ENCODE measurements at regions not wholly inside any gene's neighbourhood (a gene's known extent, or its start where the extent isn't known, plus 50 kb on each side); places are given as distances from the start of the nearest gene placed in this dataset.

DNA sequence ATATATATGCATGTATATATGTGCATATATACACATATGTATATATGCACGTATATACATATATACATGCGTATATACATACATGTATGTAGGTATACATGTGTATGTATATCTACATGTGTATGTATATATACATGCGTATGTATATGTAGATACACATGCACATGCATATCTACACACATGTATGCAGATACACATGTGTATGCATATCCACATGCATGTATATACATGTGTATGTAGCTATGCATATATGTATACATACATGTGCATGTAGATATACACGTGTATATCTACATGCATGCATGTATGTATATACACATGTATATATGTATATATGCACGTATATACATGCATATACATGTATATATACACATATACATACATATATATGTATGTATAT, 95.8 kb upstream of the STEAP4 start:
- DNase-seq, result no peak

DNA sequence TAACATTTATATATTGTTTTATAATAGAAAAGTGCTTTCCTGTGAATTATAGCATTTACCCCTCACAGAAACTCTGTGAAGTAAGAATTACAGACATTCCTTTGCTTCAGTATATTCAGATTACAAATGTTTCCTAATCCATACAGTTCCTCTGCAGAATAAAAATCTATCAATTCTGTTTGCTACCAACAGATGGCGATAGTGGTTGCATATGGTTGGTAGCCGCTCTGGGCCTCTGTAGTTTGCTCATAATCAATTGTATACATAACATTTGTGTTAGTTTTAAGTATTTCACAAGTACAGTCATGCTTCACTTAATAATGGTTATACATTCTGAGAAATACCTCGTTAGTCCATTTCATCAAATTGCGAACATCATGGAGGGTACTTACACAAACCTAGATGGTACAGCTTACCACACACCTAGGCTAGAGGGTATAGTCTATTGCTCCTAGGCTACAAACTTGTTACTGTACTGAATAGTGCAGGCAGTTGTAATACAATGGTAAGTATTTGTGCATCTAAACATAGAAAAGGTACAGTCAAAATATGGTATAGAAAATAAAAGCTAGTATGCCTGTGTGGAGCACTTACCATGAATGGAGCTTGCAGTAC, 94.4 kb upstream of the STEAP4 start:
- no peak for DNase-seq

DNA sequence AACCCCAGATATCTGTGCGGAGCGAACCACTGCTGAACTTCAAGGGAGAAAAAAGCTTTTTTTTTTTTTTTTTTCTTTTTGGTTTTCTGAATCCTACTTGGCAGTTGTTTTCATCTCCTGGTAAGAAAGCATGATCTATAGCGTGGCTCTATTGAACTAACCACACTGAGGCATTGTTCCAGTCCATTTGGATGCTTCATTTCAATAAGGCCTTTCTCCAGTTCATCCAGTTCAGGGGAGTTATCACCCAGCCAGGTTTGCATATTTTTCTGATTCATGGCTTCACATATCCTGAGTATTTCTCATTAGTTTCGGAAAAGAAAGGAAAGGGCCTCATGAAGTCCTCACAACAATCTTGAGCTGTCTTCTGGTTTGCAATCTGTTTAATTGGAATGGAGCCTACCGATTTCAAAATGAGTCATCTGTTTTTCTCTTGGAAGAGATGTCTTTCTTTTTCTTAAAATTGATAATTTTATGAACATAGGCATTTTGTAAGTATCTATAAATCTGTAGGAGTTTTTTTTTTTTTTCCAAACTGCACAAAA, 93.1 kb upstream of the STEAP4 start:
- DNase-seq, result no peak

DNA sequence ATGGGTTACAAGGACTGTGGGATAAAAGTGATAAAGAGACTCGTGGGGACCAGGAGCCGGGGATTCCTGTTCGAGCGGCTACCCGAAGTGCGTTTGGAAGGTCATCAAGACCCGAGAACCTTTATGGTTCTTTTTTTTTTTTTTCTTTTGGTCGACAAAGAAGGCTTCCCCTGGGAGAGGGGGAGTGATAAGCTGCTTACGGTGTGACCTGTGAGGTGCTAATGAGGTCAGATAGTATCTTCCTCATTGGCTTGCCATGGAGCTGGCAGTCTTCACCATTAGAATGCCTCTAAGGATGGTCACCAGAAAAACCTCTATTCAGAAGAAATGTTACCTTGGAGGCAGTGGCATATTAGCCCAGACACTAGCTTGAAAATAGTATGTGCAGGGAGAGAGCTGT, 92.3 kb upstream of the STEAP4 start:
- no peak for DNase-seq

DNA sequence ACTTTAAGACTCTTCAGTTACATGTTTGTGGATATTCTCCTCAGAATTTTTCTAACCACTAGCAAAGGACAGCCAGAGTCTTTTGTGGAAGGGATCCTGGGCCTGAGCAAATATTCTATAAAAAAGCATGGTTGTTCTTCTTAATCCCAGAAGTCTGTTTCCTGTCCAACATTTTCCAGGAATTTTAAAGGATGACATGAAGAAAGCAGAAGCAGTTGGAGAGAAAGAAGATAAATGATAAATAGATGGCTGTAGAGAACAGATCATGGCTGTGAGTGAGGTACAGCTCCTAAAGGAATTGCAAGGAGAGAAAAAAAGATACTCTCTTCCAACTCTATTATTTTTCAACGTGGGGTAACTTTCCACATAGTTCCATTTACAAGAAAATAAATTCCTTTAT, 91.8 kb upstream of the STEAP4 start:
- no peak for DNase-seq

DNA sequence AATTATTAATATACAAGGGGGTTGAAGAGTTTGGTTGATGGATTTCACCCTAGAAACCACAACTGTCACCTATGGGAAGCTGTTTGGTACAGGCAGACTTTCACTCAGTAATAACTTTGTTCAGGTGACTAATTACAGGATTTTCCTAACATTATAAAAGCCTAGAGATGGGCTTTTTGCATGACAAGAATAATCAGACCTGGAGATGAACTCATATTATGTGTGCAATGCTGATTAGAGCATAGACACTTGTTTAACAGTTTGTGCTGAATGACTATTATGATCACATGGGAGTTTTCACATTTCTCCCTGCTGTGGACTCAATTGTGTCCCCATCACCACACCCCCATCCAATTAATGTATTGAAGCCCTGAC, 90.2 kb upstream of the STEAP4 start:
- DNase-seq, result no peak

DNA sequence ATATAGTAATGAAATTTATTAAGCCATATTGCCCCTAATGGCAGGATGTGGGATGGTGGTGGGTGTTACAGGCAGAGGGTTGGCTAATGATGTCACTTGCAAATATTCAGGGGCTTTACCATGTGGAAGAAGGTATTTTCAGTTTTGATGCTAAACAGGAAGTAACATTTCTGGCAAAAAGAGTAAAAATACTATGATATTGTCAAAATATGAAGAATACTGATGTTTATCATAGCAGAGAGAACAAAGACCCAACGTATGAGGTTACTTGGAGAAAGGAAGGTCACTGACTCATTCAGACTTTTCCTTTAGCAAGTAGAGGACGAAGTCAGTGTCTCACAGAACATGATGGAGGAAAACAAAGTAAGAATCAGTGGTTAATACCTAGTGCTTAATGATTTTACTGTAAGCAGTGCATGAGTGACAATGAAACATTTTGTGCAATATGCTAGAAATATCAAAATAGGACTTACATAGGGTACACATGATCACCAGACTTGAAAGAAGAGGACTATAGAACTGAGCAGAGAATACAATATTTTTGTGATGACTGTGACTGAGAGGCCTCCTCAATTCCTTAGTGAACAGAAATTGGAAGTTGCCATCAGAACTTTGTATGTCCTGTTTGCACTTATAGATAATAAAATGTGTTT, 89.7 kb upstream of the STEAP4 start:
- DNase-seq, result no peak

DNA sequence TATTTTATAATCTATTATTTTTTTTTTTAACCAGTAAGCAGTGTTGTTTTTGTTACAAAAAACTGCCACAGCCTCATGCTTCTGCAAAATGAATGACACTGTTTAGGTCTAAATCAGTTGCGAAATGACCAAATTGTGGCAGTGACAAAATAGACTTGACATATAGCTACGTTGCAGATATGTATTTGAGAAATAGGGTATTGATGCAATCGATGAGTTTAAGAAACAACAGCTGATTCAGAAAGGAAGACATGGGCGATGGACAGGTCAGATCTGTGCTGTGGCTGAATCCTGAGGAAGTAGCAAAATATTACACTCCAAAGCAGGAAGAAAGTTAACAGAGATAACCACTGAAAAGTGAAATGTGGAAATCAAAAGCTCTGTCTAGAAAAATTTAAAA, 89.0 kb upstream of the STEAP4 start:
- DNase-seq, result no peak

DNA sequence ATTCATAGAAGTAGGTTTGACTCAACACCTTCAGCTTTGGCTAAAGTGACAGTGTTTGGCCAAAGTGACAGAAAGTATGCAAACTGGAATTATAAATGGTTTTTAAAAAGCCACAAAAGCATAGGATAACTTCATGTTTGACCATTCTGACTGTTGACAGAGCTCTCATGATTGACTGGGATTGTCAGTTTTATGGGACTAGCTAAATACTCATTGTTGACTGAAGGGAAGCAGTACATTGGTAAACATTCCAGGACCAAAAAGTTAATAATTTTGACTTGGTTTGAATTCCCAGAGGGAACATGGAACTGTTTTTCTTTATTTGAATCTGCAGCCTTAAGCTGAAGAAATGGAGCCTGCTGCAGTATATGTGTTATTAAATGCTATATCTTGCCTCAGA, 84.6 kb upstream of the STEAP4 start:
- no peak for DNase-seq

DNA sequence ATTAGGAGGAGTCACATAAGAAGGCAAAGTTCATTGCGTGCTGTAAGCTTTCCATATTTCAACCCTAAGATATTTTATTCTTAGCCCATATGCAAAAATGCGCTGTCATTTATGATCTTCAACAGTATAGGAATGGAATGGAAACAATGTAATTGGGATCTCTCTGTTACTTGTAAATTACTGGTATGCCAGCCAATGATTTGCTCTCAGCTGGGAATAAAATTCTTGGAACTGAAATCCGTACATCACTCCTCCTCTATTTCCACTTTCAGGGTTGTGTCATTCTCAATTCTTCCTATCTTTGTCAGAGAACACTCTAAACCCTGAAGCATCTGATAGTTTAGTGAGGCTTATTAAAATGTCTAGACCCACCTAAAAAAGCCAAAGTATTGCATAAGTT, 80.7 kb upstream of the STEAP4 start:
- DNase-seq, result no peak

DNA sequence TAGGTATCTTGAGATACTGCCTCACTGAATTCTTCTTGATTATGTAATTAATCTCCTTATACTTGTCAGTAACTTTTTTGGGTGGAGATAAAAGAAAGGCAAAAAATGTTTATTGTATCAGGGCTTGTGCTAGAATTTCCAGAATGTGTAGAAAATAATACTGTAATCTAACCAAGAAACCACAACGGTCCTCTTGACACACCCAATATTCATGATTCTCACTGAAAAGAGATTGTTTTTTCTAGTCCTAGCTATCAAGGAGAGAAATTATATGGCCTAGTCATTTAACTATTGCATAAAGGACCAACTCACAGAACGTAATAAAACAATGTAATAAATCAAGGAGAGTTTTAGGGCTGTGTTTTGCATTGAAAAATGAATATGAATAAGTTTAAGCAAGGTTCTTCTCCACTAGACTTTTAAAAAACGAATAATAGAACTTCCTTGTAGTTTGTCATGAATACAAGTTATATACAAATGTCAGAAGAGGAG, 80.0 kb upstream of the STEAP4 start:
- DNase-seq, result no peak

DNA sequence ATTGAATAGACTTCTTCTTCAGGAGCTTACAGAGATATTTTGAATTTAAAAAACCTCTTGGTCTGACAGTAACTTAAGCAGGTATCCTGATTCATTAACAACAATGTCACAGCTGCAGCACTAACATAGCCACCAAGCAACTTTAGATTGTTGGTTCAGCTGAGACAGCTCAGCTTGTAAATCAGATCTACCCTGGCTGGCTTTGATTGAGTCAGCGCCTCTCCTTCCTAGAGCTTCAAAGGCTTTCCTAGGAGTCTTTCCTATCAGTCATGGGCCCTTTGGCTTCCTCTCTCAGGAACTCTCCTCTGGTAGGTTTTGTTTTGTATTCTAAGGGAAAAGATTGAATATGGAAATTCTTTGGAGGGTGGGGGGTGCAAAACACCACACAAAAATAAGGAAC, 70.7 kb upstream of the STEAP4 start:
- no peak for DNase-seq

DNA sequence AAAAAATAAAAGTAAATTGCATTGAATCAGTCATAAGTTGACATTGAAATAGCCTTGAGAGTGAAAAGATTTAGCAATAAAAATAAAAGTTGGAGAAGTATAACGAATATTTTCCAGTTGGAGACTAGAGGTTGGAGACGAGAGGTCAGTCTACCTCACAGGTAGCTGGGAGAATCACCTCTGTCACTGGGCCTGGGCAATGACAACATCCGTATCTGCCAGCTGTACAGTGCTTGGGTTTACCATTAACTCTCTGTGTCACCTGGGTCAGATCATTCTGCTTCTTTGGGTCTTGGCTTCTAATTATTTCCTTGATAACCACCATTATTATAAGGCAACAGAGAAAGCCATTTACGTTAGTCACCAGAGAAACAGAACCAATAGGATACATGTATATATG, 62.0 kb upstream of the STEAP4 start:
- no peak for DNase-seq

DNA sequence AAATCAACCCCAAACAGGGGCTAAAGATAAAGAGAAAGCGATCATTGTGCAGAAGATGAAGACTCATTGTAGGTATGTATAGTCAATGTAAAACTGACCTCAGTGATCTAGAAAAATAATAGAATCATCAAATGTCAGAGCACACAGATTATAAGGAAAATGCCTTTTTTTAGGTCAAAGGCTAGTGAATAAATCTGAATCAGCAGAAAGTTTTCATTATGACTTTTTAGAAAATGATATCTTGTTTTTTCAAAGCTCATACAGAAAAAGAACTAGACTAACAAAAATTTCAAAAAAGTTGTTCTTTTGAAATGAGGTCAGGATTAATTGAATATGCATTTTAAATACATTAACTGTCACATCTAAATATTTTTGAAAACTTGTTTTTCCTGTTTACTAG, 60.2 kb upstream of the STEAP4 start:
- DNase-seq, result no peak

DNA sequence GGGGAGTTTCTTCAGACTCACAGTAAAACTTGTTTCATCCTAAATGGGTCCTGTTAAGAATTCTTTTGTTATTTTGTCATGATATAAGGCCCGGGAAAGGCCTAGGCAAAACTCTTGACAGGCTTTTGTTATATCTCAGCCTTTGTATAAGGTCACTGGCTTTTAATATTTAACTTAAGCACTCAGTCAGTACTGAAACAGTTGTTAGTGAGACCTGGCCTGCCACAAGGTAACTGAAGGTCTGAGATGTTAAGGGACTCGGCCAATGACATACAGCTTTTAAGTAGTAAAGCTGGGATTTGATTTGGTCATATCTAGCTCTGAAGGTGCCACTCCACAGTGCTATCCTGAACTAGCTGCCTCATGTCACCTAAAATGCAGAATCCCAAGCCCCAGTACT, 57.2 kb upstream of the STEAP4 start:
- no peak for DNase-seq

DNA sequence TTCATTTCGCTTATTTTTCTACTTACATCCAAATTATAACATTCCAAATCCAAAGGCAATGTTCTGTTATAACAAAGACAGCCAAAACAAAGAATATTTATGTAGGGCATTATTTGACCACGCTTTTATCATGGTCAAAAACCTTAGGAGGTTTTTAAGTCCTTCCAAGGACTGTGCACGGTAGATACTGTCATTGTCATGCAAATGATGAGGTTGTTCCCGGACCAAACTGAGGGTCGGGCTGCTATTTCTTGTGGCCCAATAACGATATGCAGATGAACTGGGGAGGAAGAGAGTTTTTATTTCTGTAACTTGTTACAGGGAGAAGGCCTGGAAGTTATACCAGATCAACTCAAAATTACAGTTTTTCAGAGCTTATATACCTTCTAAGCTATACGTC, 56.6 kb upstream of the STEAP4 start:
- DNase-seq, result no peak

DNA sequence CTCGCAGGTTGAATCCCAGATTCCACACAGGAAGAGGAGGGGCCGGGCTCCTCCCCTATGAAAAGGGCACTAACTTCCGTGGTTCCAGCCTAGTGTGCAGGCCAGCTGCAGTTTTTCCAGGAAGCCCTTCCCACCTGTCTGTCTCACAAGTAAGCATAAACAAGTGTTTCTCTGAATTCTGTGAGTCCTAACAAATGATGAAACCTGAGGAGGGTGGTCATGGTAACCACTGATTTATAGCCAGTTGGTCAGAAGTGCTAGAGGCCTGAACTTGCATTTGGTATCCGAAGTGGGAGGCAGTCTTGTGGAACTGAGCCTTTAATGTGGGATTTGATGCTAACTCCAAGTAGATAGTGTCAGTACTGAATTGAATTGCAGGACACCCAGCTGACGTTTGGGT, 54.7 kb upstream of the STEAP4 start:
- no peak for DNase-seq

DNA sequence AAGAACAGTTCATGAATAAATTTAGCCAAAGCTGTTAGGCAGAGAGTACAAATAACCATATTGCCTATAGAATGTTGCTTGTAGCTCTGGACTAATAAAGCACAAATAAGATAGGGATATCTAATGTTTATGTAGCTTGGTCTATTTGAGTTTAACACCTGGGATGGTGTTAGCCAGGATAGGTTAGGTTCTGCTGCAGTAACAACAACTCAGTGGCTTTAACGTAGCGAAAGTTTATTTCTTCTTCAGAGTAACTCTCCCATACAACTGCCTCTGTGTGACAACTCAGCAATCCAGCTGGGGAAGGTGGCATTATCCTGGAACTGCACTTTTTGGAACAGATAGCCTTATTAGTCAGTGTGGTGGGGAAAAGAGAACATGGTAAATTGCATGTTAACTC, 52.2 kb upstream of the STEAP4 start:
- DNase-seq, result no peak

DNA sequence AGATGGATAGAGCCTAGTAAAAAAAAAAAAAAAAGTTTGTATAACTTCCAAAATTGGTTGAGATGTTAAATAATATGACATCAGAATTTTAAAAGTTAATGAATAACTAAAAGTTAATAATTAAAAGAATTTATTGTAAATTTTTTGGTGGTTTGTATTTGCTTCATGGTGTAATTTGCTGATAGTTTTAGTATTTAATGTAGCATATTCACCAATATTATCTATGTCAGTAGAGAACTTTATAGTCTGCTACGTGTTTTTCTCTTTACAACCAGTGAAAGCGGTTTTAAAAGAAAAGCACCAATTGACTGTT, 51.8 kb upstream of the STEAP4 start:
- no peak for DNase-seq

DNA sequence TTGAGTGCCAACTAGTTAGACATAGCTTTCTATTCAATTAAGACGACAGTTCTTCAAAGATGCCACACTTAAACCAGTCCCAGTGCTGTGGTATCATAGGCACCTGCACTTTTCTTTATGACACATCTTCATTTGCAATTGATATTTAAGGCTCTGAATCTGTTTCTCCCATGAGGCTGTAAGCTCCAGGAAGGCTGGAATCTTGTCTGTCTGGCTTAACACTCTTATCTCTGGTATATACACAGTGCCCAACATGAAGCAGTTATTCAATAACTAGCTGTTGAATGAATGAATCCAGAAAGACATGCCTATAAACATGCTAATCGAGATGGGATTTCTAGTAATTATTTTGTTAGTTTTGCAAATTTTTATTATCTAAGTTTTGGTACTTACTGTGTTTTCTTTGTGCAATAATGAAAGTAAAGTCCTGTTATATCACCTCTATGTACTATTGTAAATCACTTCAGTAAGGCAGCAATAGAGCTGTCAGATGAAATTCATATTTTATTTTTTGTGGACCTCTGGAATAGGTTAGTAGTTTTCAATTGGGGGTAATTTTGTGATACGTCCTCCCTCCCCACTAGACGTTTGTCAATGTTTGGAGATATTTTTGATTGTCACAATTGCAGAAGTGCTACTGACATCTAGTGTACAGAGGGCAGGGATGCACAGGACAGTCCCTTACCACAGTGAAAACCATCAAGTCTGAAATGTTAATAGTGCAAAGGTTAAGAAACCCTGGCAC, 51.3 kb upstream of the STEAP4 start:
- no peak for DNase-seq

DNA sequence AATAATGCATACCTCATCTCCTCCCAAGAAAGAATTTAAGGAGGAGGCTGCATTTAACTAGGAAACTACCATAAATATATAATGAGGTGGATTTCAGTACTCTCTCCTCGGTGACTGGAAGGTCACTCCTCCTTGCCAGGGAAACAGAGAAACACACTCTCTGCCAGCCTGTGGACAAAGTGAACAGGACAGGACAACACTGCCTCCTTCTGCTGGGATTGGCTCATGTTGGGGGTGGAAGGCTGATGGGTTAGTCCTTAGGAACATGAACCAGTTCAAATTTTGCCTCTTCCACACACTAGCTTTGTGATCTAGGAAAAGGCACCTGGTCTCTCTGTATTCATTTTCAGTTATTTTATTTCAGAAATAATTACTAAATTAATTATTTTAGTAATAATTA, 50.6 kb upstream of the STEAP4 start:
- DNase-seq, result no peak
